Mesenchymal stem cell (in vitro differentiated cells and primary cell): ENCODE measurements at regions not wholly inside any gene's neighbourhood (a gene's known extent, or its start where the extent isn't known, plus 50 kb on each side); places are given as distances from the start of the nearest gene placed in this dataset.

Source experiments
- DNase-seq: peaks from one replicate; pipeline ENCODE4 v3.0.0-alpha.2; 2013
- H2AFZ ChIP-seq: one replicate; pipeline ENCODE4 v1.6.1; 2013; ENCODE audit warnings: low read depth, mild to moderate bottlenecking, control low read depth, inconsistent platforms, low read length, moderate library complexity
- H2AK5ac ChIP-seq: 2 replicates; pipeline ENCODE4 v1.6.1; 2013; ENCODE audit warnings: low read length, moderate library complexity, mild to moderate bottlenecking, inconsistent platforms; ENCODE audit not compliant: severe bottlenecking
- H2BK120ac ChIP-seq: one replicate; pipeline ENCODE4 v1.6.1; 2013; ENCODE audit warnings: low read depth, mild to moderate bottlenecking, inconsistent platforms, low read length, moderate library complexity
- H2BK12ac ChIP-seq, 2 experiments: one replicate each; pipeline ENCODE4 v1.6.1; 2013; ENCODE audit warnings: inconsistent platforms in 2 of 2, low read length in 2 of 2, mild to moderate bottlenecking in 2 of 2, moderate library complexity in 2 of 2, control low read depth in 1 of 2
- H2BK15ac ChIP-seq: one replicate; pipeline ENCODE4 v1.6.1; 2013; ENCODE audit warnings: mild to moderate bottlenecking, low read depth, inconsistent platforms; ENCODE audit not compliant: poor library complexity, severe bottlenecking
- H2BK5ac ChIP-seq: 2 replicates; pipeline ENCODE4 v1.6.1; 2013; ENCODE audit warnings: low read depth, mild to moderate bottlenecking, low read length, control low read depth, inconsistent platforms; ENCODE audit not compliant: poor library complexity, severe bottlenecking
- H3K14ac ChIP-seq, 2 experiments: one replicate each; pipeline ENCODE4 v1.6.1; 2013; ENCODE audit warnings: inconsistent platforms in 2 of 2, low read length in 2 of 2, control low read depth in 1 of 2, mild to moderate bottlenecking in 1 of 2, moderate library complexity in 1 of 2
- H3K18ac ChIP-seq, 2 experiments: one replicate each; pipeline ENCODE4 v1.6.1; 2013; ENCODE audit warnings: inconsistent platforms in 2 of 2, low read length in 2 of 2, control low read depth in 1 of 2, low read depth in 1 of 2, mild to moderate bottlenecking in 1 of 2
- H3K23ac ChIP-seq, 2 experiments: one replicate each; pipeline ENCODE4 v1.6.1; 2013; ENCODE audit warnings: inconsistent platforms in 2 of 2, low read length in 2 of 2, mild to moderate bottlenecking in 2 of 2, moderate library complexity in 2 of 2, control low read depth in 1 of 2
- H3K27ac ChIP-seq: 2 replicates; pipeline ENCODE4 v1.5.1; 2013; ENCODE audit warnings: mild to moderate bottlenecking, moderate library complexity, low read length, control low read depth, inconsistent platforms; ENCODE audit not compliant: poor library complexity, severe bottlenecking
- H3K27me3 ChIP-seq, 2 experiments: 2 replicates each; pipeline versions ENCODE4 v1.6.1 to v1.7.0; 2013; ENCODE audit warnings: low read length in 2 of 2, mild to moderate bottlenecking in 2 of 2, moderate library complexity in 2 of 2, control low read depth in 1 of 2, inconsistent platforms in 1 of 2; ENCODE audit not compliant: control insufficient read depth in 1 of 2, insufficient read depth in 1 of 2
- H3K36me3 ChIP-seq, 2 experiments: 2 replicates each; pipeline versions ENCODE4 v1.6.1 to v1.7.0; 2013; ENCODE audit warnings: low read length in 2 of 2, control low read depth in 1 of 2, inconsistent platforms in 1 of 2, low read depth in 1 of 2, mild to moderate bottlenecking in 1 of 2; ENCODE audit not compliant: insufficient read depth in 2 of 2, control insufficient read depth in 1 of 2
- H3K4ac ChIP-seq, 2 experiments: one replicate each; pipeline ENCODE4 v1.6.1; 2013; ENCODE audit warnings: inconsistent platforms in 2 of 2, low read length in 2 of 2, mild to moderate bottlenecking in 2 of 2, moderate library complexity in 2 of 2, control low read depth in 1 of 2, low read depth in 1 of 2
- H3K4me1 ChIP-seq: 2 replicates; pipeline ENCODE4 v1.6.1; 2013; ENCODE audit warnings: low read depth, low read length, control low read depth; ENCODE audit not compliant: control insufficient read depth, insufficient read depth
- H3K4me2 ChIP-seq: 2 replicates; pipeline ENCODE4 v1.6.1; 2013; ENCODE audit warnings: low read length, mild to moderate bottlenecking, inconsistent platforms; ENCODE audit not compliant: poor library complexity, severe bottlenecking
- H3K4me3 ChIP-seq, 2 experiments: 2 replicates each; pipeline versions ENCODE4 v1.5.1 to v1.7.0; 2013; ENCODE audit warnings: low read length in 2 of 2, mild to moderate bottlenecking in 2 of 2, control low read depth in 1 of 2, low read depth in 1 of 2; ENCODE audit not compliant: insufficient read depth in 1 of 2
- H3K79me1 ChIP-seq: replicated peaks from 2 replicates; pipeline ENCODE4 v1.6.1; 2013; ENCODE audit warnings: mild to moderate bottlenecking, control low read depth, low read length, inconsistent platforms; ENCODE audit not compliant: poor library complexity, severe bottlenecking
- H3K9ac ChIP-seq: 2 replicates; pipeline ENCODE4 v1.7.0; 2013; ENCODE audit warnings: mild to moderate bottlenecking, low read length, moderate library complexity
- H3K9me3 ChIP-seq: 2 replicates; pipeline ENCODE4 v1.7.0; 2013; ENCODE audit warnings: mild to moderate bottlenecking, low read length; ENCODE audit not compliant: control insufficient read depth
- H4K8ac ChIP-seq: one replicate; pipeline ENCODE4 v1.6.1; 2013; ENCODE audit warnings: inconsistent platforms, mild to moderate bottlenecking, low read length, moderate library complexity
- H4K91ac ChIP-seq: one replicate; pipeline ENCODE4 v1.6.1; 2013; ENCODE audit warnings: mild to moderate bottlenecking, low read length, inconsistent platforms
- WGBS: methylation state at CpG from one replicate; pipeline ENCODE4 v1.1.7; 2013; ENCODE audit warnings: mixed read lengths; 5-methylcytosine and 5-hydroxymethylcytosine counted together

DNA sequence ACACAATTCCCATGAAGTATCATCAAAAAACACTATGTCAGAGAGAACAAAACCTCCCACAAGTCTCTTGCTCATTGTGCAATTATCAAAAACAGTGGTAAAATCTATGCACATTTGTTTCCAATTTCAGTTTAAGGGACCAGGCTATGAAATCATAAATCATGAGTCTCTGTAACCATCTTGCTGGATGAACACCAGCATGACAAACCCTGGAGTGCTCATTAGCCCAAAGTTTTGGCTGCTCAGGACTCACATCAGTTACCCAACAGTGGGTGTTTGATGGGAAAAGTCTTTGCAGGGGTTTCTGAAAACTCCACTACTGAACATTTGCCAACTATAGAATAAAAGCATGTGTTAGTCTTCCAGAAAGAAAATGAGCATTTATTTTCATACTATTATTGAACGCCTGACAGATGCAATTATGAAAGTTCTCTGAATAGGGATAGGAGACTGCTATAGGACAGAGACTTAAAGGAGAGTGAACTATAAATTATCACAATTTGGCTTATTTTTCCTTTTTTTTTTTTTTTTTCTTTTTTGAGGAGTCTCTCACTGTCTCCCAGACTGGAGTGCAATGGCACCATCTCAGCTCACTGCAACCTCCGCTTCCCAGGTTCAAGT, 240.8 kb upstream of the KCNMB2 start:
- H2AK5ac ChIP-seq: no peak overlapping the region
- no peak overlapping the region for H2BK12ac ChIP-seq
- no peak overlapping the region for H3K18ac ChIP-seq
- H3K9me3 ChIP-seq: no peaks in the 10 kb centered on the region
- H3K14ac ChIP-seq: no peak overlapping the region
- H3K27ac ChIP-seq: no peak overlapping the region
- no CpG with 5 or more reads among the region's 2 CpGs for WGBS
- H3K36me3 ChIP-seq: no peaks in the 10 kb centered on the region
- H3K9ac ChIP-seq: no peak overlapping the region
- H2BK5ac ChIP-seq: no peak overlapping the region
- H3K4me3 ChIP-seq: no peak overlapping the region
- no peak overlapping the region for H3K4me2 ChIP-seq
- no peak overlapping the region for H2BK120ac ChIP-seq
- no peaks in the 10 kb centered on the region for H3K27me3 ChIP-seq
- H3K4me1 ChIP-seq: no peaks in the 10 kb centered on the region
- DNase-seq: no peak
- no peak overlapping the region for H3K4ac ChIP-seq
- no peak overlapping the region for H2BK15ac ChIP-seq
- H4K8ac ChIP-seq: no peak overlapping the region
- no peak overlapping the region for H3K23ac ChIP-seq
- H3K79me1 ChIP-seq: no peaks in the 10 kb centered on the region
- H2AFZ ChIP-seq: no peak overlapping the region
- H4K91ac ChIP-seq: no peak overlapping the region

DNA sequence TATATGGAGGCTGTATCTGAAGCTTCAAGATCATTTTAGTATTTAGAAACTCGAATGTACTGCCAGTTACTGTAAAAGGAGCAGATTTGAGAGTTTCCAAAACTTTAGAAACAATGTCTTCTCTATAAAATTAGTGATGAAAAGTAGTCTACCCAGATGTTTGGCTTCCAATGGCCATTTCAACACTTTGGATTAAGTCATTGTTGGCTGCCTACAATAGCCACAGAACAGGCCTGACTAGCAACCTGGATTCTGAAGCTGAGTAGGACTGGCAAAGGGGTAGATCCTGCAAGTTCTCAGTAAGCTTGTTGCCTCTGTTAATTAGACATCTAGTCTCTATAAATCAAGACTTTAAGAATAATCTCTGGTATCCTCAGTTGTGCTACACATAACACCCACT, 239.0 kb upstream of the KCNMB2 start:
- no CpG with 5 or more reads among the region's 1 CpG for WGBS
- H3K18ac ChIP-seq: no peak overlapping the region

DNA sequence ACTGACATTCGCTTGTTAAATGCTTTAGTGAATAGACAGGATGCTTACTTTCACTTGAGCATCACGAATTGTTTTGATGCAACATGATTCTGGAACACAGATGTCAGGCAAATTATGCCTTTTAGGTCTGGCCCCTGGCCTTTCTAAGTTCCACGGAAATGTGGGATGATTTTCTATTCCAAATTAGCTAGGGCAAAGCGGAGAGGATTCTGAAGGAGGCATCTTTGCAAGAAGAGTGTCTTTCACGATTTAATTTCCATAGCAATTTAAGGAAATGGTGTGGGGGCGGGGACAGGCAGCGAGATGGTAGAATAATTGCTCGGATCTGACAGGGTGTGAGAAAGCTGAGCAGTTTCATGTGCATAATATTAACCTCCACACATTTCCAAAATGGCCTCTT, 238.5 kb upstream of the KCNMB2 start:
- H3K9me3 ChIP-seq: no peaks in the 10 kb centered on the region
- no peak overlapping the region for H3K18ac ChIP-seq
- H3K79me1 ChIP-seq: no peaks in the 10 kb centered on the region
- no peak overlapping the region for H3K4me2 ChIP-seq
- no peaks in the 10 kb centered on the region for H3K27me3 ChIP-seq
- no peaks in the 10 kb centered on the region for H3K36me3 ChIP-seq
- no peak overlapping the region for H2BK5ac ChIP-seq
- H3K4me3 ChIP-seq: no peak overlapping the region
- no peak overlapping the region for H4K91ac ChIP-seq
- H2BK120ac ChIP-seq: no peak overlapping the region
- no peak overlapping the region for H4K8ac ChIP-seq
- DNase-seq: no peak
- H3K4ac ChIP-seq: no peak overlapping the region
- no peak overlapping the region for H3K14ac ChIP-seq
- H3K4me1 ChIP-seq: no peaks in the 10 kb centered on the region
- no peak overlapping the region for H3K27ac ChIP-seq
- H2BK12ac ChIP-seq: no peak overlapping the region
- no peak overlapping the region for H2AK5ac ChIP-seq
- H3K23ac ChIP-seq: no peak overlapping the region
- H3K9ac ChIP-seq: no peak overlapping the region
- H2AFZ ChIP-seq: no peak overlapping the region
- 94% methylated on average over 6 of the region's 8 CpGs for whole genome bisulfite sequencing
- no peak overlapping the region for H2BK15ac ChIP-seq

More for the DNA sequence above, 239.0 kb upstream of the KCNMB2 start:
- Histone ChIP-seq H3K4me1 (no peaks in the 10 kb centered on the region), H4K8ac (no peak overlapping the region), H3K23ac (no peak overlapping the region), H2BK12ac (no peak overlapping the region), H2BK5ac (no peak overlapping the region), H2BK15ac (no peak overlapping the region), H3K4me2 (no peak overlapping the region), H3K9me3 (no peaks in the 10 kb centered on the region), H2AFZ (no peak overlapping the region), H3K27ac (no peak overlapping the region), H3K9ac (no peak overlapping the region), H2AK5ac (no peak overlapping the region), H3K4me3 (no peak overlapping the region), H3K4ac (no peak overlapping the region), H4K91ac (no peak overlapping the region), H3K36me3 (no peaks in the 10 kb centered on the region), H3K27me3 (no peaks in the 10 kb centered on the region), H3K14ac (no peak overlapping the region), H2BK120ac (no peak overlapping the region), H3K79me1 (no peaks in the 10 kb centered on the region)
- DNase-seq: no peak

DNA sequence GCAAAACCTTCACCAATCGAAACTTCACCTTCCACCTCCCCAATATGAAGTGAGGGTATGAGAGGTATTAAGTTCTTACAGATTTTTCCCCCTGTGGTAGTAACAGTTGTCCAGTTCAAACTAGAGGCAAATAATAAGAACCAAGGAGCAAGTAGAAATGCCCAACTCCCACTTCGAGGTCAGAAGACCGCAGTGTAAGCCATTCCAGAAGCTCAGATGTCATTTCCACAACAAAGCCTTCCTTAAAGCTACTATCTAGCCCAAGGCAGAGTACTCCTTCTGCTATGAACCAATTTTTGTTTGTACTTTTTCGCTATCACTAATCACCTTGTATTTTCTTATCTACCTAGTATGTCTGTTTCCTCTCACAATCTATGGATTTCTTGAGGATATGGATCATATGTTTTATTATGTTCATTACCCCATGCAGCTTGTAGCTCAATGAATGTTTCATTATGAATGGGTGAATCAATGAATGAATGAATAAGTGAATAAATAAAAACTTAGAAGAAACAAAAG, 235.7 kb upstream of the KCNMB2 start:
- no peaks in the 10 kb centered on the region for H3K36me3 ChIP-seq
- no peak overlapping the region for H3K4me2 ChIP-seq
- 84% methylated on average over 2 of the region's 4 CpGs for WGBS
- H3K27me3 ChIP-seq: no peaks in the 10 kb centered on the region
- no peak overlapping the region for H2BK12ac ChIP-seq
- no peaks in the 10 kb centered on the region for H3K79me1 ChIP-seq
- H3K14ac ChIP-seq: no peak overlapping the region
- no peak overlapping the region for H3K27ac ChIP-seq
- H3K9ac ChIP-seq: no peak overlapping the region
- no peaks in the 10 kb centered on the region for H3K9me3 ChIP-seq
- no peak overlapping the region for H2AFZ ChIP-seq
- H3K4me1 ChIP-seq: no peaks in the 10 kb centered on the region
- H2BK120ac ChIP-seq: no peak overlapping the region
- no peak overlapping the region for H2AK5ac ChIP-seq
- no peak overlapping the region for H3K23ac ChIP-seq
- no peak overlapping the region for H4K8ac ChIP-seq
- no peak overlapping the region for H3K18ac ChIP-seq
- H3K4me3 ChIP-seq: no peak overlapping the region
- no peak overlapping the region for H4K91ac ChIP-seq
- no peak for DNase-seq
- no peak overlapping the region for H3K4ac ChIP-seq
- no peak overlapping the region for H2BK15ac ChIP-seq
- H2BK5ac ChIP-seq: no peak overlapping the region
